Chondrocyte (in vitro differentiated cells): ENCODE measurements at regions not wholly inside any gene's neighbourhood (a gene's known extent, or its start where the extent isn't known, plus 50 kb on each side); places are given as distances from the start of the nearest gene placed in this dataset.

Experiments
- DNase-seq: peaks from one replicate; pipeline ENCODE4 v3.0.0; 2021; ENCODE audit warnings: mixed read lengths, low spot score
- H3K27ac Mint-ChIP-seq: one replicate; pipeline ENCODE4 v1.8.0; 2021; ENCODE audit warnings: mild to moderate bottlenecking, moderate library complexity, mixed read lengths; ENCODE audit not compliant: unreplicated experiment
- H3K27me3 Mint-ChIP-seq: 2 replicates; pipeline ENCODE4 v1.8.0; 2021; ENCODE audit warnings: low read depth, mixed read lengths
- H3K36me3 Mint-ChIP-seq: 2 replicates; pipeline ENCODE4 v1.8.0; 2021; ENCODE audit warnings: low read depth, mixed read lengths
- H3K4me1 Mint-ChIP-seq: 2 replicates; pipeline ENCODE4 v1.8.0; 2021; ENCODE audit warnings: low read depth, mild to moderate bottlenecking, mixed read lengths
- H3K4me3 Mint-ChIP-seq: one replicate; pipeline ENCODE4 v1.8.0; 2021; ENCODE audit warnings: mild to moderate bottlenecking, moderate library complexity, mixed read lengths; ENCODE audit not compliant: unreplicated experiment
- H3K9me3 Mint-ChIP-seq: 2 replicates; pipeline ENCODE4 v1.8.0; 2021; ENCODE audit warnings: low read depth, mixed read lengths
- CTCF ChIP-seq: fragments of 200-600 bp; sonication (generic); IDR thresholded peaks from 2 replicates; pipeline ENCODE4 v1.5.0; 2021; ENCODE audit warnings: antibody characterized with exemption, mild to moderate bottlenecking, moderate library complexity

GRCh38 chr5:12837592-12837991, 933.3 kb upstream of the CTNND2 start:
- H3K27me3 Mint-ChIP-seq = peaks cover 6% of the 10 kb centered on the region
- no peak for DNase-seq
- H3K36me3 Mint-ChIP-seq = no peaks in the 10 kb centered on the region
- H3K9me3 Mint-ChIP-seq = no peaks in the 10 kb centered on the region
- no peaks in the 10 kb centered on the region for H3K4me1 Mint-ChIP-seq
- no peak overlapping the region for H3K27ac Mint-ChIP-seq
- H3K4me3 Mint-ChIP-seq = no peak overlapping the region
- no peak for TF ChIP-seq CTCF

- Mint-ChIP-seq H3K9me3 (peaks cover 38% of the 10 kb centered on the region), H3K4me3 (no peak overlapping the region), H3K27me3 (no peaks in the 10 kb centered on the region), H3K27ac (no peak overlapping the region), H3K4me1 (no peaks in the 10 kb centered on the region), H3K36me3 (no peaks in the 10 kb centered on the region)
- no peak for DNase-seq
- no peak for TF ChIP-seq CTCF
Measured at GRCh38 chr5:12825163-12825562, 920.9 kb upstream of the CTNND2 start.

- peaks cover 2% of the 10 kb centered on the region for H3K27me3 Mint-ChIP-seq
- no peak overlapping the region for H3K27ac Mint-ChIP-seq
- H3K4me3 Mint-ChIP-seq = no peak overlapping the region
- no peaks in the 10 kb centered on the region for H3K9me3 Mint-ChIP-seq
- H3K4me1 Mint-ChIP-seq = no peaks in the 10 kb centered on the region
- H3K36me3 Mint-ChIP-seq = no peaks in the 10 kb centered on the region
- no peak for DNase-seq
- no peak for TF ChIP-seq CTCF
Measured at GRCh38 chr5:12805165-12805698, 901.0 kb upstream of the CTNND2 start.

DNA sequence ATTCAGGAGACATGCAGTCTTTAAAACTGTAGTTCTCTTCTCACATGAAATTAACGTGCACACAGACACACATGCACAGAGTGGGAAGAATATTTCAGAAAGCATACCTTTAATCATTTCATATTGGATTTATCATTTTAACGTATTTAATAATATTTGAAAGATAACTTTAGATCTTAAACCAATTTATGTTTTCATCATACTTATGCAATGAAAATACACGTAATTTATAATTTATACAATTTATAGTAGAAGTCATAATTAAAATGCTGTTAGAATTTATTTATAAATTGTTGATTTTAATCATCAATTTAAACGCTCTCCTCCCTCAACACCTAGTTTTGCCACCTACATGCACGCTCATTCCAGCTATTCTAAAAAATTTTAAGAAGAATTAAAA, 894.9 kb upstream of the CTNND2 start:
- Mint-ChIP-seq H3K27me3 (no peaks in the 10 kb centered on the region), H3K36me3 (no peaks in the 10 kb centered on the region), H3K9me3 (peaks cover 5% of the 10 kb centered on the region), H3K4me1 (no peaks in the 10 kb centered on the region), H3K4me3 (no peak overlapping the region), H3K27ac (no peak overlapping the region)
- TF ChIP-seq CTCF = no peak
- no peak for DNase-seq

- TF ChIP-seq CTCF = no peak
- Mint-ChIP-seq H3K9me3 (peaks cover 10% of the 10 kb centered on the region), H3K4me1 (no peaks in the 10 kb centered on the region), H3K4me3 (no peak overlapping the region), H3K27me3 (no peaks in the 10 kb centered on the region), H3K36me3 (no peaks in the 10 kb centered on the region), H3K27ac (no peak overlapping the region)
- no peak for DNase-seq
Measured at GRCh38 chr5:12795333-12795663, 891.1 kb upstream of the CTNND2 start.
